ENCODE measurements at regions not wholly inside any gene's neighbourhood (a gene's known extent, or its start where the extent isn't known, plus 50 kb on each side); places are given as distances from the start of the nearest gene placed in this dataset.

- intact Hi-C loops (cut with micrococcal nuclease) = no loop called here
- 81% methylated on average over 6 of the region's 6 CpGs for WGBS (ENCODE audit: insufficient coverage)
Measured at GRCh38 chr5:172544371-172545095, 90.2 kb upstream of the SH3PXD2B start.

GRCh38 chr5:172543484-172544298, 89.4 kb upstream of the SH3PXD2B start:
- H3K27me3 ChIP-seq (ENCODE audit: control insufficient read depth, insufficient read depth, low read length) = no peaks in the 10 kb centered on the region
- no peak for TF ChIP-seq CTCF (IDR thresholded peaks at IDR 0.05)
- no peak for ATAC-seq
- no peaks in the 10 kb centered on the region for H3K36me3 Mint-ChIP-seq
- no peaks in the 10 kb centered on the region for H3K4me1 Mint-ChIP-seq
- no peak for DNase-seq
- no peaks in the 10 kb centered on the region for H3K9me3 Mint-ChIP-seq
- H3K4me3 ChIP-seq (ENCODE audit: low read length) = no peak overlapping the region
- H3K36me3 ChIP-seq (ENCODE audit: control insufficient read depth, insufficient read depth, low read length) = no peaks in the 10 kb centered on the region
- no peak overlapping the region for H3K27ac ChIP-seq (ENCODE audit: low read length)
- no peak overlapping the region for H3K4me3 Mint-ChIP-seq
- no peaks in the 10 kb centered on the region for H3K9me3 ChIP-seq (ENCODE audit: control insufficient read depth, insufficient read depth, low read length)
- no peak overlapping the region for H3K27ac Mint-ChIP-seq
- intact Hi-C loops (cut with micrococcal nuclease) = no loop called here
- 91% methylated on average over 10 of the region's 11 CpGs for WGBS (ENCODE audit: insufficient coverage)
- H3K27me3 Mint-ChIP-seq (ENCODE audit: low read depth in 2 of 2) = peaks cover 9 to 18% of the 10 kb centered on the region in 2 donors
- no peaks in the 10 kb centered on the region for H3K4me1 ChIP-seq (ENCODE audit: control insufficient read depth, insufficient read depth, low read length)

More at GRCh38 chr5:172544371-172545095, 90.2 kb upstream of the SH3PXD2B start:
- peaks cover 9 to 18% of the 10 kb centered on the region in 2 donors for H3K27me3 Mint-ChIP-seq (ENCODE audit: low read depth in 2 of 2)
- Histone ChIP-seq H3K4me3 (ENCODE audit: low read length) (no peak overlapping the region), H3K9me3 (ENCODE audit: control insufficient read depth, insufficient read depth, low read length) (no peaks in the 10 kb centered on the region), H3K27ac (ENCODE audit: low read length) (no peak overlapping the region), H3K27me3 (ENCODE audit: control insufficient read depth, insufficient read depth, low read length) (no peaks in the 10 kb centered on the region), H3K36me3 (ENCODE audit: control insufficient read depth, insufficient read depth, low read length) (no peaks in the 10 kb centered on the region), H3K4me1 (ENCODE audit: control insufficient read depth, insufficient read depth, low read length) (no peaks in the 10 kb centered on the region)
- no peaks in the 10 kb centered on the region for H3K4me1 Mint-ChIP-seq
- no peak for TF ChIP-seq CTCF (IDR thresholded peaks at IDR 0.05)
- no peak overlapping the region for H3K4me3 Mint-ChIP-seq
- H3K9me3 Mint-ChIP-seq = no peaks in the 10 kb centered on the region
- DNase-seq (no peak), ATAC-seq (no peak)
- no peaks in the 10 kb centered on the region for H3K36me3 Mint-ChIP-seq
- H3K27ac Mint-ChIP-seq = no peak overlapping the region

- ATAC-seq (no peak), DNase-seq (no peak)
- Histone ChIP-seq H3K36me3 (ENCODE audit: control insufficient read depth, insufficient read depth, low read length) (no peaks in the 10 kb centered on the region), H3K4me3 (ENCODE audit: low read length) (no peak overlapping the region), H3K27me3 (ENCODE audit: control insufficient read depth, insufficient read depth, low read length) (no peaks in the 10 kb centered on the region), H3K27ac (ENCODE audit: low read length) (no peak overlapping the region), H3K9me3 (ENCODE audit: control insufficient read depth, insufficient read depth, low read length) (no peaks in the 10 kb centered on the region), H3K4me1 (ENCODE audit: control insufficient read depth, insufficient read depth, low read length) (no peaks in the 10 kb centered on the region)
- no peaks in the 10 kb centered on the region for H3K9me3 Mint-ChIP-seq
- H3K27ac Mint-ChIP-seq = no peak overlapping the region
- H3K4me3 Mint-ChIP-seq = no peak overlapping the region
- WGBS (ENCODE audit: insufficient coverage) = 88% methylated on average over 13 of the region's 13 CpGs
- no peak for TF ChIP-seq CTCF (IDR thresholded peaks at IDR 0.05)
- peaks cover 9 to 18% of the 10 kb centered on the region in 2 donors for H3K27me3 Mint-ChIP-seq (ENCODE audit: low read depth in 2 of 2)
- no peaks in the 10 kb centered on the region for H3K36me3 Mint-ChIP-seq
- H3K4me1 Mint-ChIP-seq = no peaks in the 10 kb centered on the region
- intact Hi-C loops (cut with micrococcal nuclease) = no loop called here
Measured at GRCh38 chr5:172542651-172543131, 88.4 kb upstream of the SH3PXD2B start.

All from natural killer cell (primary cell).